Stimulated activated CD4-positive, alpha-beta T cell treated with anti-CD3 and anti-CD28 coated beads, Interleukin-1b, Interleukin-23, amount 100 ng/mL, for 48 hours (primary cell): ENCODE measurements at regions not wholly inside any gene's neighbourhood (a gene's known extent, or its start where the extent isn't known, plus 50 kb on each side); places are given as distances from the start of the nearest gene placed in this dataset.
"Not testable (repeated sequence)": the region's sequence is repeated elsewhere in the genome, so short reads cannot be mapped to it uniquely, and the experiment has no call there.

Experiments used
- DNase-seq: peaks from one replicate; pipeline ENCODE4 v3.0.0-alpha.2; 2020

- not testable (repeated sequence) for DNase-seq
These were observed 104.5 kb downstream of the ZNF33B start for GRCh38 chr10:42533866-42534265.

- no peak for DNase-seq
These were observed 105.4 kb downstream of the ZNF33B start for GRCh38 chr10:42532996-42533395.

GRCh38 chr10:42523098-42523497, 115.3 kb downstream of the ZNF33B start:
- DNase-seq: no peak

DNA sequence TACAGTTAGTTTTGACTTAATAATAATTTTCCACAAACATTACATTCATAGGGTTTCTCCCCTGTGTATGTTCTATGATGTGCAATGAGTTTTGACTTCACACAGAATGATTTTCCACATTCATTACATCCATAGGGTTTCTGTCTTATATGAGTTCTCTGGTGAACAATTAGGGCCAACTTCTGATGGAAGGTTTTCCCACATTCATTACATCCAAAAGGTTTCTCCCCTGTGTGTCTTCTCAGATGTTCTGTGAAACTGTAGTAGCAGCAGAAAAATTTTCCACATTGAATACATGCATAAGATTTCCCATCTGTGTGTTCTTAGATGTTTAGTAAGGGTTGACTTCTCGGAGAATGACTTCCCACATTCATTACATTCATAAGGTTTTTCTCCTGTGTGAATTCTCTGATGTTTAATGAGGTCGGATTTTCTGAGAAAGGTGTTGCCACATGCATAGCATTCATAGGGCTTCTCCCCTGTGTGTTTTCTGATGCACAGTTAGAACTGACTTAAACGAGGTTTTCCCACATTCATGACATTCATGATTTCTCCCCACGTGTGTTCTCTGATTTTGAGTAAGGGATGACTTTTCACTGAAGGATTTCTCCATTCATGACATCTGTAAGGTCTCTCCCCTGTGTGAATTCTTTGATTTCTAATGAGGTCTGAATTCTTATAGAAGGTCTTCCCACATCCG, 118.5 kb downstream of the ZNF33B start:
- no peak for DNase-seq

- DNase-seq: no peak
These were observed 119.3 kb downstream of the ZNF33B start for GRCh38 chr10:42519079-42519478.

GRCh38 chr10:42513921-42514320, 124.4 kb downstream of the ZNF33B start:
- DNase-seq: no peak

DNA sequence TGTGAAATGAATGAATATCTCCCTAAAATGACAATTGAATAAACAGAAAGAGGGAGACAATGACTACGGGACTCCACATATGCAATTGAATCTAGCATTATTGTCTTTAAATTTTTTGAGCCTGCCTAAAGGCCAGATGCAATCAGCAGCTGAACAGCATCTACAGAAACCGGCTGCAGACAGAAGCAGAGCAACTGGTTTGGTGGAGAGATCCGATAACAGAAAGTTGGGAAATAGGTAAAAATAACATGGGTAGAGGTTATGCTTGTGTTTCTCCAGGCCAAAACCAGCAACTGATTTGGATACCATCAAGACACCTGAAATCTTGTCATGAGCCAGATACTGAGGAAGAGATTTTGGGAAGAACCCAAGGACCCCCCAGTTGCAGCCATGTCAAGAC, 146.6 kb downstream of the ZNF33B start:
- DNase-seq: no peak

- no peak for DNase-seq
These were observed 147.3 kb downstream of the ZNF33B start for GRCh38 chr10:42491001-42491592.

DNA sequence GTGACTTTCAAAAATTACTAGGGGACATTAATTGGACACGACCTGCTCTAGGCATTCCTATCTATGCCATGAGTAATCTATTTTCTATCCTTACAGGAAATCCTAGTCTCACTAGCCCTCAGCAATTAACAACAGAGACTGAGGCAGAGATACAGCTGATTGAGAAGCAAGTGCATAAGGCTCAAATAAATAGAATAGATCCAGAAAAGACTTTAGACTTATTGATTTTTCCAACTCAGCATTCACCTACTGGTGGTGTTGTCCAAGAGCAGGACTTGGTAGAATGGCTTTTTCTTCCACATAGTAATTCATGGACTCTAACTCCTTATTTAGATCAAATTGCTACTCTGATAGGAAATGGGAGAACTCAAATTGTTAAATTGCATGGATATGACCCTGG, 148.0 kb downstream of the ZNF33B start:
- DNase-seq: no peak

DNA sequence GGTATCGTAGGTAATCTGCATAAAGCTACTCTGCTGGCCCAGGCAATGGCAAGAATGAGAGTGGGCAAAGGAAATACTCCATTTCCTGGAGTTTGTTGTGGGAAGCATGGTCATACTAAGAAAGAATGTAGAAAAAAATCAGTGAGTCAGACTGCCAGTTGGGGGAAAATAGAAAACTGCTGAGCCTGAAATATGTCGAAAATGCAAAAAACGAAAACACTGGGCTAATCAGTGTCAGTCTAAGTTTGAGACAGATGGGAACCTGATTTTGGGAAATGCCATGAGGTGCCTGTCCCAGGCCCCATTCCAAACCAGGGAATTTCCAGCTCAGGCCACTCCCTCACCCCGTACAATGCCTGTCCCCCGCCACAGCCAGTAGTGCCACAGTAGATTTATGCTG, 150.0 kb downstream of the ZNF33B start:
- no peak for DNase-seq

- no peak for DNase-seq
These were observed 156.0 kb downstream of the ZNF33B start for GRCh38 chr10:42482411-42482810.

- no peak for DNase-seq
These were observed 159.3 kb downstream of the ZNF33B start for GRCh38 chr10:42479057-42479456.

GRCh38 chr10:42477170-42477569, 161.2 kb downstream of the ZNF33B start:
- DNase-seq: no peak

GRCh38 chr10:42476101-42476500, 162.3 kb downstream of the ZNF33B start:
- DNase-seq: no peak

DNA sequence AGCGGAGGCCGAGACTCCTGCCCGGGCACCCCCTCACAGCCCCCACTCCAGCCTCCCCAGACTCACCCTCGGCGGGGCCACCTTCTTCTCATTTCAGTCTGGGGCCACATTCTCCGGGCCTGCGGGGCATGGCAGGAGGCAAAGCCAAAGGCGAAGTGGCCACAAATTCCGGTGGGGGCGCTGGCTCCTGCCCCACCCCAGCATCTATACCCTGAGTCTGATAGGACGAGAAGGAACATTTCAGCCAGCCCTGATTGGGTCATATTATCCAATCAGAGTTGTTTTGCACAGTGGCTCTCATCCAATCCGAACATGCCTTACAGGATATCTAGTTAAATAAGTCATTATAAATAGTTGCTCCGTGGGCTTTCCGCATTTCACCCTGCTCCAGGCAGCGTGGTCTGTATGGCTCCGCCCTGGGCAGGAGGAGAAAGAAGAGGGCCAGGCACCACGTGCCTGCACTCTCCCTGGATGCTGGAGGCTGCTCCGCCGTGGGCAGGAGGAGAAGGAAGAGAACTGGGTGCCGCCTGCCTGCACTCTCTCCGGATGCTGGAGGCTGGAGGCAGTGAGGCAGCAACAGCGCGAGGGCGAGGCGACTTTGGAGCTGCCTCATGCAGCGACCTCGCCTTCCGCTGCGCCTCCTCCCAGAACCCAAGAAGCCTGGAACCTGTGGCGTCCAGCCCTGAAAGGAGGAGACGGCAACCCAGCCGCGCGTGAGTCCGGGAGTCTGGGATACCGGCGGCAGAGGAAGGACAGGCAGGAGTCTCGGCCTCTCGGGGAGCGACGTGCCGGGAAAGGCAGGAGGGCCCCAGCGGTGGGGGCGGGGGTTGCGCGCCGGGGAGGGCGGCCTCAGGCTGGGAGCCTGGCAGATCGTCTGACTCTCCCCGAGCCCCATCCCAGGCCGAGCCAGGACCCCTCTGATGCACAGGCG, 162.9 kb downstream of the ZNF33B start:
- no peak for DNase-seq

GRCh38 chr10:42454313-42454712, 184.1 kb downstream of the ZNF33B start:
- DNase-seq: no peak

DNA sequence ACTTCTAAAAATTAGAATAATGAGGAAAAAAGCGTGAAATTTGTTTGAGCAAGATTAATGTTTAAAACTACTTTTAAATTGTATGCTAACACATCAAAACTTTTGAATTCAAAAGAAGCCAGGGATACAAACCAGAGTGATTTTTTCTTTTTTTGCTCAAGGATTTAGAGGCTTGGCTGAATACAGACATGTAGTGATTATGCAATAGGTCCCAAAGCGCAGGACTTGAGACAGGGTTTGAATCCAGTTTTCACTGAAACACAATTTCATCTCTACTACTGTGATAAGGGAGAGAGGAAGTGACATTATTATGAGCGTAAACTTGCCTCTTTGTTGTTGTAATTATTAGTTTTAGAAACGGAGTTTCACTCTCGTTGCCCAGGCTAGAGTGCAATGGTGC, 207.3 kb downstream of the ZNF33B start:
- no peak for DNase-seq

DNA sequence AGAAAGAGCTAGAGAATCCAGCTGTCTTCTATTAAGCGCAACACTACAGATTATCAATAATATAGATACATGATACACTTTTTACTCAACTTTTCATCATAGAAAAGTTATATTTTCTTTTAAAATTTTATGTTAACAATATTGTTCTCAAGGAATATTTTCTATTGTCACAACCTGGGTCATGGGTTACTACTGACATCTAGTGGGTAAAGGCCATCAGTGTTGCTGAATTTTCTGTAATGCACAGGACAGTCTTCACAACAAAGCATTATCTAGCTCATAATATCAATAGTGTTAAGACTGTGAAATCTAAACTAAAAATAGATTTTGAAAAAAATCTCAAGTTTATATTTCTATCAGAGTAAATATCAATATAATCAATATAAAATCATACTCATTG, 209.8 kb downstream of the ZNF33B start:
- DNase-seq: no peak

- DNase-seq: no peak
These were observed 215.5 kb downstream of the ZNF33B start for GRCh38 chr10:42422911-42423310.

- no peak for DNase-seq
These were observed 216.6 kb downstream of the ZNF33B start for GRCh38 chr10:42421812-42422211.

DNA sequence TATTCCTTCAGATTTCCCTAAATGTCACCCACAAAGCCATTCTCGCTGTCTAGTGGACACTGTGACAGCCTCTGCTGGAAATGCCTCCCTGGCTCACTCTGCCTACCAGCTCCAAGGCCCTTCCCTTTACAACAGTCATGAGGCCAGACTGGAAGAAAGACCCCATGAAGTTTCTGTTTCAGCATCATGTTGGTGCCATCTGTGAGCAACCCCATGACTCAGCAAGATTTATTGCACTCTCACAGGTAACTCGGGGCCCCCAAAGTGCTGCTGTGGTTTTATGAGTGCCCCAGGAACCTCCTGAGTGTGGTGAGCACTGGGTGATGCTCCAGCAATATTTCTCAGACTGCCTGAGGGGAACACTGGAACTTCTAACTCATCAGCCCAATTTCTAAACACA, 218.6 kb downstream of the ZNF33B start:
- no peak for DNase-seq

DNA sequence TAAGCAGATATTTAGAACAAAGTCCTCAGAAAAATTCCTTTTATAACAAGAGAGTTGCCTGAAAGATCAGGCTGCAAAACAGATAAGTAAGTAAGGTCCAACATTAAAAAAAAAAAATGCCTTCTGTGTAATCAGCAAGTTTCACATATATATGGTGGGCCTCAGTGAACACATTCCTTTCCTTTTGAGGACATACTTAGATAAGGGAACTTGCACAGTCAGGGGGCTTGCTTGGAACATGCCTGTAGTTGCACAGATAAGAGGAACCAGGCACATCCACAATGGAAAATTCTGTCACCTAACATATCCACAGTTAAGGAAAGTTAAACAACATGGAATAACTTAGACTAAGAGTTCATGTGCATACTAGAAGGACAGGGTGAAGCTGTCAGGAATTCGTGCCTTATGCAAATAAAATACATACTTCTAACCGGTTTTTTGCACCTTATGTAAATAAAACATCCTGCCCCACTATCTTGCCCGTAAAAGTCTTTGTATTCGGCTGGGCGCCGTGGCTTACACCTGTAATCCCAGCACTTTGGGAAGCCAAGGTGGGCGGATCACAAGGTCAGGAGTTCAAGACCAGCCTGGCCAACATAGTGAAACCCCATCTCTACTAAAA, 257.3 kb downstream of the ZNF33B start:
- DNase-seq: no peak

DNA sequence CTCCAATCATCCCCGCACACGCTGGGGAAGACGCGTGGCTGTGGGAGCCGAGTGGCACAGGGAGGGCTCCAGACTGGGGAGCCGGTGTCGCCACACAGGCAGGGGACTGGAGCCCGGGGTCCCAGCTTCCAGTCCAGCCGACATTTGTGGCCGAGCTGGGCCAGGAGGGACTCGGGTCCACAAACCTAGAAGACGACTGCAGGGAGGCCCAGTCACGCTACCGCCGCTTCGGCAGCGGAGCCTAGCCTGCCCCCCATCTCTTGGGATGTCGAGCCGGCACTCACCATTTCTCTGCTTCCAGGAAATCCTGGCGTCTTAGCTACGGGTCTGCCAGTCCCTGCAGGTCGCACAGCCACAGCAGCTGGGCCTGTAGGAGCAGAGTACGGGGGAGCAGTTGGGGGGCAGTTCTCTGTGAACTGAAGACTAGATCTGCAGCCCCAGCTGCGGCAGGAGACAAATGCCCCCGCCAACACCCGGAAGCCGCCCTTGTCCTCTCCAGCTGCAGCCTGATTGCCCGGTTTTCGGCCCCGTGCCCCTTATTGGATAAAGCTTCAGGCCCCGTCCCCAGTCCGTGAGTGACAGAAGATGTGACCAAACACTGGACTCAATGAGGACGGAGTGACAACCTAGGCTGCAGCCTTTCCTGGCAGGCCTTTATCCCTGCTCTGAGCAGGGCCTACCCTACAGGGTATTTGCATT, 270.7 kb downstream of the ZNF33B start:
- DNase-seq: peak; percentile 24
